SK-MEL-5 (cell line): ENCODE measurements at regions not wholly inside any gene's neighbourhood (a gene's known extent, or its start where the extent isn't known, plus 50 kb on each side); places are given as distances from the start of the nearest gene placed in this dataset.

Experiments
- DNase-seq: peaks from one replicate; pipeline ENCODE4 v3.0.0-alpha.2; 2016; ENCODE audit warnings: low read depth, low spot score
- in situ Hi-C: cut with HindIII; loops from 2 replicates; pipeline ENCODE4 v1.10.0; 2016; ENCODE audit warnings: low sequenced_read_pairs, high pct_unique_total_duplicates, low pct_unique_long_range_greater_than_20kb

DNA sequence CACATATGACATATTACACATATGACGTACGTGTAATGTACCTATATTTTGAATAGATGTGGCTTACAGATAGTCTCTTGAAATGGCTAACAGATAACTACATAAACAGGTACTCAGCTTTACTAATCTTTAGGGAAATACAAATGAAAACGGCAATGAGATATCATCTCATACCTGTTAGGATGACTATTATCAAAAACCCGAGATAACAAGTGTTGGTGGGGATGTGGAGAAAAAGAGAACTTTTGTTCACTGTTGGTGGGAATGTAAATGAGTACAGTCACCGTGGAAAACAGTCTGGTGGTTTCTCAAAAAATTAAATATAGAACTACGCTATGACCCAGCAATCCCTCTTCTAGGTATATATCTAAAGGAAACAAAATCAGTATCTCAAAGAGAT is 247.6 kb downstream of the ETS1 start:
- in situ Hi-C loops, result no loop called here
- no peak for DNase-seq

DNA sequence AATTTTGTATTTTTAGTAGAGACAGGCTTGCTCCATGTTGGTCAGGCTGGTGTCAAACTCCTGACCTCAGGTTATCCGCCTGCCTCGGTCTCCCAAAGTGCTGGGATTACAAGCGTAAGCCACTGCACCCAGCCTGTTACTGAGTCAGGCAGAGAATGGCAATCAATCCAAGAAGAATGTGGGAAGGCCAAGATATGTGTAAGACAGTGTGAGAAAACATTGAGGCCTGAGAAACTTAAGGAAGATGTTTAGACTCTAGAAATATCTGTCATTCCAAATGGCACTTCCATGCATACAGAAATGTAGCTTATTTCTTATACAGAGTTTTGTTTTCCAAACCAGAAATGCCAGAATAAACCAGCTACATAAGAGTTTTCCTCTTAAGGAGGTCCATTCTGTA is 248.5 kb downstream of the ETS1 start:
- in situ Hi-C loops, result no loop called here
- no peak for DNase-seq

DNA sequence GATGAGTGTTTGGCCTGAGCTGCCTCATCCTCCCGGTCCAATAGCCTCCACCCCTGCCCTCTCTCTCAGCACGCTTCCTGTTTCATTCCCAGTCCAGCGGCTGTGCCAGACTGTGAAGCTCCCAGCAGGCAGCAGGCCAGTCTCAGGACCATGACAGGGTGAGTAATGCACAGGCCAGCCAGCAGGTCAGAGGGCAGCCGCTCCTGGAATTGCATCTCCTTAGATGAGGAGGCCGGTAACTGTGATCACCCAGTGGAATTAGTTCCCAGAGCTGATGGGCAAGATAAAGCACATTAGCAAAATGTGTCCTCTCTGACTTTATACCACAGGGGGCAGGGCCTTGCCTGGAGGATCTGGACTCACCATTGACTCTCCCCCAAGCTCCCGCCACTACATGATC is 251.2 kb downstream of the ETS1 start:
- in situ Hi-C loops, result no loop called here
- DNase-seq, result no peak

GRCh38 chr11:128335729-128336128 is 251.6 kb downstream of the ETS1 start:
- DNase-seq, result no peak
- in situ Hi-C loops, result no loop called here

- no peak for DNase-seq
- in situ Hi-C loops, result no loop called here
Measured at GRCh38 chr11:128334311-128335044, 252.9 kb downstream of the ETS1 start.

DNA sequence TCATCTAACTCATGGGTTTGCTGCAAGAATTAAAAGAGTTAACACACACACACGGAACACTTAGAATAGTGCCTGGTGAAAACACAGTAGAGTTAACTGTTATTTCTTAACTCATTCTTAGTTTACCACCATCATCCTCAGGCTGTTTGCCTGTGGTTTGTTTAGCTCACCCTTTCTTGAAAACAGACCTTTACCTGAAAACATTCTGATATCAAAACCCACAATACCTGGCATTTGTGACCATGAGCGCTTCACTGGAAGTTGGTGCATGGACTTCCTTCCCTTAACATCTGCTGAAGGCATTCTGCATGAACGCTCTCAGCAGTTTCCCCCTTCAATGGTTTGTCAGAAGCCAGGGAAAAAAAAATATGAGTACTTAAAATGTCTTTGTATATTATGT is 256.0 kb downstream of the ETS1 start:
- in situ Hi-C loops, result no loop called here
- no peak for DNase-seq

GRCh38 chr11:128330203-128330602 is 257.2 kb downstream of the ETS1 start:
- in situ Hi-C loops, result no loop called here
- no peak for DNase-seq

DNA sequence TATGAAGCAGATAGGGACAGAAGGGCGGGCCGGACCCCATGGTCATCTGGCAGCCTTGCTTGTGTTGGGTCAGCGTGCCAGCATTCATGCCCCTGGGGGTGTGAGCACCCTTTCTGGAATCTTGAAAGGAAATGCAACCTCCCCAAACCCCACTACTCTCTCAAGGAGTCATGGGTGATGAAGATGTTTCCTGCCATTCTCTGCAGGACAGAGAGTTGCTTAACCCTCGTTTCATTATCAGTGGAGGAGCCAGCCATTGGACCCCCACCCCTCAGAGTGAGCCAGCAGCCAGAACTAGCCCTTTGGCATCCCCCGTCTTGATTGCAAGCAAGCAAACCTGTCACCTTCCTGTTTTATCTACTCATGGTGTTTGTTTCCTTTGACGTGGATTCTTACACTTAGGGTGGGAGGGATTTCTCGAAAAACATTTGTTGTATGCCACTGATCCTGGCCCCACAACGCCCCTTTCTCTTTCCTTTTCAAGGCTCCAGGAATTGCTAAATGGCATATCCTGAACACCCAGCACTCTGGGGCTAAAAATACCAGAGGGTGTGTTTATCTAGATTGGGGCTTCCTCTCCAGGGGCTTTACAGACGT is 258.3 kb downstream of the ETS1 start:
- in situ Hi-C loops, result no loop called here
- DNase-seq, result no peak

DNA sequence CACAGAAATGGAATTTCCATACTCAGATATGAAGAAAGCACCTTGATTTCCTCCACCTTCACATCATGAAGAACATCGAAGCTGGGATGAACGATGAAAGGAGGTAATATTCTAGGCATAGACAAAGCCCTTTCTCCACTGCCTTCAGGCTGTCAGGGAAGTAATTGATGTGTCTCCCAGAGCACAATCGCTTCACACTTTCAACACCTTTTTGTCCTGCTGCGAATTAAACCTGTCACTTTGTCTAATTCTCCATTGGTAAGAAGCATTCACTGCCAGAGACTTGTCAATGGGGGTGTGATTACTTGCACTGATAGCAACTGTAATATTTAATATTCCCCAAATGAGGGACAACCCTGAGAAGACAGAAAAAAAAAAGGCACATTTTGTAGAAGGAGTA is 260.1 kb downstream of the ETS1 start:
- in situ Hi-C loops, result no loop called here
- no peak for DNase-seq

GRCh38 chr11:128326791-128327190 is 260.6 kb downstream of the ETS1 start:
- no peak for DNase-seq
- in situ Hi-C loops, result no loop called here

DNA sequence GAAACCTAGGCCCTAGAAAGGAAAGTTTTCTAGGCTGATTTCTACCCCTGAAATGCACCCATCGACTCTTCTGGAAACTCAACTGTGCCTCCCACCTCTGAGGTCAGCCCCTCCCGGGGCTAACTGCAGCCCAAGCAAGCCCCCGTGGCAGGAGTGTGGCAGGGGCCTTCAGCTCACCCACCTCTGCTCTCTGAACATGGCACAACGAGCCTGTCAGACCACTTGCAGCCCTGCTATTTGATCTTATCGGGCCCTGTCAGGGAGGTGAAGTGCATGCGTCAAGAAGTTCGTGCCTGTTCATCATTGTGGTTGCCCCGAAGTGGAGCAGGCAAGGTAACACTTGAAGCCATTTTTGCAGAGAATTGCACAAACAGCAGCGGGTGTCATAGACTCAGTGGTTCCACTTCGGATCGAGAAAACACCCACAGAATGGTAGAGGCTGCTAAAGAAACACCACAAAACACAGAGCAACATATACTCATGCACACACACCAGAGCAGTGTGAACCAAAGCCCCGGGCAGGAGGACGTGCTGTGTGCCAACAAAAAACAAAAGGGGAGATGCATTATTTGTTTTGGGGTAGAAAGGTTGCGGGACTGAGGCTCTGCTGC is 262.7 kb downstream of the ETS1 start:
- in situ Hi-C loops, result no loop called here
- DNase-seq, result no peak

GRCh38 chr11:128324051-128324481 is 263.3 kb downstream of the ETS1 start:
- in situ Hi-C loops, result no loop called here
- no peak for DNase-seq

DNA sequence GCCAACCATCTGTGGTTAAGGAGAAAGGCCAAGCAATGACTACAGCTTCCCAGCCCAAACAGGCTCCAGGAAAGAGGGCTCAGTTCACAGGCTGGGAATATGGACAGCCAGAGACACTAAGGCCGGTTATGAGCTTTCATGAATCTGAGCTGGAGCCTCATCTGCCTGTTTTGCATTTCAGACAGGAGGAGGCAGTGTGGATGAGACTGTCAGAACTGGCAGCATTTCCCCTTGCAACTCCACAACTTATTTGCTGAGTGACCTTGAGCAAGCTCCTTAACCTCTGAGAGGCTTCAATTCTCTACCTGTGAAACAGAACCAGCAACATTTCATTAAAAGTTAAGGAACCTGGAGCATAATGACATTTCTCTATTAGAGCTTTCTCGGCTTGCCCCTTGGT is 264.0 kb downstream of the ETS1 start:
- in situ Hi-C loops, result no loop called here
- DNase-seq, result peak; percentile 58

DNA sequence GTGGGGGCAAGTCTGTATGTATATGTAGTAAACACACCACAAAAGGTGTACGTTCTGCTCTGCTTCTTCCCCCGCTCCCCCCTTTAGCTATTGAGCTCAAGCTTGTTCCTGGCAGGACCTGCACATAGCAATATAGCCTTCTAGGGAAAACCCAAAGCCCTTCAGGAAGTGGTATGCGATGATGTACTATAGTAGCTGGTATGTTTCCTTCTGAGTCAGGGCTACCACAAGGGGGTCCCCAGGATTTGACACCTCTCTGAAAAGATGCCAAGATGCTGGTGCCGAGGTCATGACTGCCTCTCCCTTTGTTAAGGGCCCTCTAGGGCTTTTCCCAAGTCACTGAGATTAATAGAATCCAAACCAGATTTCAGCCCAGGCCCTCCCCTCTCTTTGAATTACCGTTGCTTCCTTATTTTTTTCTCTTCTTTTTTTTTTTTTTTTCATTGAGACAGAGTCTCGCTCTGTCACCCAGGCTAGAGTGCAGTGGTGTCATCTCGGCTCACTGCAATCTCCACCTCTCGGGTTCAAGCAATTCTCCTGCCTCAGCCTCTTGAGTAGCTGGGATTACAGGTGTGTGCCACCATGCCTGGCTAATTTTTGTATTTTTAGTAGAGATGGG is 268.4 kb downstream of the ETS1 start:
- no peak for DNase-seq
- in situ Hi-C loops, result no loop called here

- no peak for DNase-seq
- in situ Hi-C loops, result no loop called here
Measured at GRCh38 chr11:128316541-128317227, 270.7 kb downstream of the ETS1 start.

- DNase-seq, result no peak
- in situ Hi-C loops, result no loop called here
Measured at GRCh38 chr11:128315933-128316332, 271.4 kb downstream of the ETS1 start.

- in situ Hi-C loops, result no loop called here
- DNase-seq, result no peak
Measured at GRCh38 chr11:128313931-128314330, 273.4 kb downstream of the ETS1 start.
